ENCODE measurements at regions not wholly inside any gene's neighbourhood (a gene's known extent, or its start where the extent isn't known, plus 50 kb on each side); places are given as distances from the start of the nearest gene placed in this dataset.
"Not testable (repeated sequence)": the region's sequence is repeated elsewhere in the genome, so short reads cannot be mapped to it uniquely, and the experiment has no call there.

GRCh38 chrX:145393702-145394235, 146.5 kb downstream of the SPANXN1 start:
- no peak for DNase-seq

DNA sequence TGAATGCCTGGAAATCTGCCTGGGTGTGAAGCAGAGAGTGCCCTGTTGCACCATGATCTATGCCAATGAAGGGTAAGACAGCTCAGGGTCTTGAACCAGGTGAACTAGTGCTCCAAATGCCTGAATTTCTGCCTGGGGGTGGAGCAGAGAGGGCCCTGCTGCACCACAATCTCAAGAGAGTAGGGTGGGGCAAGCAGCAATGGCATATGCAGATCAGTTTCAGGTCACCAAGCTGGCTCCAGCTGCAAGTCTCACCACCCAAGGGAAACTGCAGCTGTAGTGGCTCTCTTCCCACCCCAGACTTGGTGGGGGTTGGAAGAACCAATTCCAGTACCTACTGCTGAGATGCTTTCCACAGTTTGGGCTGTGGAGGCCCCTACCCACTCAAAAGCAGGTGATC, 147.0 kb downstream of the SPANXN1 start:
- DNase-seq, result no peak

GRCh38 chrX:145396612-145397011, 149.3 kb downstream of the SPANXN1 start:
- no peak for DNase-seq

DNA sequence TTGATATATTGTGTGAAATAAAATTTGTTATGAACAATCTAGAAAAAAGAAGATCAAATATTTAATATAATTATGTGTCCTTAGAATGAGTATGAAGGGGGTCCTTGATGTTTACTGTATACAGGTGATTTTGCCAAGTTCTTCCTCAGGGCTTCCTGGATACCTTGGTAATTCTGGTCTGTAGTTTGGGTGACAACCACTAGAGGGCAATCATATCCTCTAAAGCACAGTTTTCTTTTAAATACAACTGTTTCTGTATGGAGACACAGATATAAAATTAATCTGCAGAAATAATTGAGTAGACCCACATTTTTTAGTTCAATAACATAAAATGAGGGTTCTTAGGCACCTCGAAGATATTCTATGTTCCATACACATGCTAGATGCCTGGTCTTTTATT, 157.7 kb downstream of the SPANXN1 start:
- DNase-seq, result no peak

- DNase-seq, result no peak
Observed at GRCh38 chrX:145410622-145411021, 163.3 kb downstream of the SPANXN1 start.

- DNase-seq, result not testable (repeated sequence)
Observed at GRCh38 chrX:145436211-145436610, 188.9 kb downstream of the SPANXN1 start.

- no peak for DNase-seq
Observed at GRCh38 chrX:145464650-145465049, 217.3 kb downstream of the SPANXN1 start.

- DNase-seq, result no peak
Observed at GRCh38 chrX:145475725-145476124, 228.4 kb downstream of the SPANXN1 start.

- no peak for DNase-seq
Observed at GRCh38 chrX:145484740-145485139, 237.4 kb downstream of the SPANXN1 start.

GRCh38 chrX:145502670-145503069, 255.4 kb downstream of the SPANXN1 start:
- no peak for DNase-seq

GRCh38 chrX:145506214-145506613, 258.9 kb downstream of the SPANXN1 start:
- no peak for DNase-seq

GRCh38 chrX:145524931-145525330, 277.6 kb downstream of the SPANXN1 start:
- DNase-seq, result no peak

DNA sequence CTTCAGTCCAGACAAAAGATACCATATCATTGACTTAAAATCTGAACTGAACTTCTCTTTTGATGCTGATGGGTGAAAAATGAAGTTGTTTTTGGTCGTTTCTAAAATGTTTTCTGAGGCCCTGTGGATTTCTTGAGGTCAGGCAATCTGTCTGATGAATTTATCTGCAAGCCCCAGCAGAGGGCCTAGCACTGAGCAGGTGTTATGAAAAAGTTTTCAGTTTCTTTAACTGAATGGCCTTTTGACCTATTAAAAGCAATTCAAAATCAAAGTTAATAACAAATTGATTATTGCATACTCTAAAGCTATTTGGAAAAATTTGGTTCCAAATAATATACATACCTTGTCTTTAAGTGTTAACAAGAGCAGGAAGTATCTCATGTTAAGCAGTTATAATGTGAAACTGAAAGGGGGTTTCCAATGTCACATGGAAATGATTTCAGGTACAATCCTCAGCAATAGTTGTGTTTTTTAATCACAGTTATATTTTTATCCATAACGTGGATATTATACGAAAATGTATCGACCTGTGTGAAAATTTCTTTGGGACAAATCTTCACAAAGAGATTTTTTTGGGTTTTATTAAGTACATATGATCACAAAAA, 285.0 kb downstream of the SPANXN1 start:
- no peak for DNase-seq

DNA sequence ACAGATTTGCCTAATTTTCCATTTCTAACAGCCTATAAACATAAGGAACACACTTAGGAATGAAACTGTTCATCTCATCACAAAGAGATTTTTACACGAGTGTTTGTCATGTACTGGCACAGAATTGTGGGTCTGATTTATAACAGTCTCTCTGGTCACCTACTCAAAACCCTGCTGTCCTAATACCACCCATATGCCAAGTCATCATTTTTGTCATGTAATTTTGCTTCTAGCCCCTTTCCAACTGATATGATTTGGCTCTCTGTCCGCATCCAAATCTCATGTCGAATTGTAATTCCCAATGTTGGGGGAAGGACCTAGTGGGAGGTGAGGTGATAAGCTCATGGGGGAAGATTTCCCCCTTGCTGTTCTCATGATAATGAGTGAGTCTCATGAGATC, 284.1 kb upstream of the SLITRK2 start:
- no peak for DNase-seq

- DNase-seq, result no peak
Observed at GRCh38 chrX:145549496-145549895, 268.1 kb upstream of the SLITRK2 start.

- no peak for DNase-seq
Observed at GRCh38 chrX:145552643-145553042, 265.0 kb upstream of the SLITRK2 start.

GRCh38 chrX:145553702-145554101, 263.9 kb upstream of the SLITRK2 start:
- DNase-seq, result no peak

DNA sequence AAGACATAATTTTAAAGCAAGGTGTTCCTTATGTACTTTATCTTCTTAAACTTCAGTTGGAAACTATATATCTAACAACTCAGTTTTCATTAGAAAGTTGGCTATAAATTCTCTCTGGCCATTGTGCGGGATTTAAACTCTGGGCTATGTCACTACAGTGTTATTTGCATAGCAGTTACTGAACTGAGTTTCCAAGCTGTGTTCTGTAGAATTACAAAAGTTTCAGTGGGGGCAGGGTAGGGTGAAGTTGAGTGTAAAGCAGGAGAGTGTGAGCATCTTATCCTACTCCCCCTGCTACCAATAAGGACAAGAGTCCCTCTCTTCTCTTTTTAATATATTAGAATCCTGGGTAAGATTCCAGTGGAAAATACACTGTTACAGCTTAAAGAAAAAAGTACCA, 254.5 kb upstream of the SLITRK2 start:
- no peak for DNase-seq

- DNase-seq, result no peak
Observed at GRCh38 chrX:145609951-145610511, 207.6 kb upstream of the SLITRK2 start.

DNA sequence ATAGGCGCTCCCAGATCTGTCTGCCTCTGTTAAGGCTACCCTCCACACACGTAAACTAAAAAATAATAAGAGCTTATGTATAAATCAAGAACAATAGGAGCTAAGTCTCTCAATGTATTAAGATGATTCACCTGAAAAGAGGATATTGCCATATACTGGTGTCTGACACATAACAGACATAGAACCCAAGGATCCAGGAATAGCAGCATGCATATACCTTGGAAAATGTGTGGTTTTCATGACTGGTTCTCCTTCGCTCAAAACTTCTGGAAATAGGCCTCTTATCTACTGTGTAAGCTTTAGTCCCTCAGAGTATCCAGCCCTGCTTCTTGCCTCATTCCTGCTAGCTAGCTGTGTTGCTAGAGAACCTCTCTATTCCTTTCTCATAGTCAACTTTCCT, 203.7 kb upstream of the SLITRK2 start:
- DNase-seq, result no peak

DNA sequence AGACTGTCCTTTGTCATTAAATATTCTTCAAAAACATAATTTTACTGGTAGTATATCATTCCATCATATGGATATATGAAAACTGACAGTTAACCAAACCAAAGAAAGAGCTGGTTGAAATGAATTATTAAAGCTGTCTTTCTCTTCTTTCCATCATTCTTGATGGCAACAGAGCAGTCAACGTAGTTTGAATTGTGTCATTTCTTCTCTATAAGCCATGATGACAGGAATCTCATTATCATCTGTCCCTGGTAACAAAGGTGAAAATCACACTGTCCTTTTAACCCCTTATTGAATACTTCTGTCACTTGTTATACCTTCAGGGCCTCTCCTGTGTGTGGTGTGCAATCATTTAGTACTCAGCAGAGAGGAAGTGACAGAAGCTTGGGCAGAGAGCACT, 197.0 kb upstream of the SLITRK2 start:
- no peak for DNase-seq

GRCh38 chrX:145623453-145623852, 194.2 kb upstream of the SLITRK2 start:
- no peak for DNase-seq

- DNase-seq, result no peak
Observed at GRCh38 chrX:145630081-145630480, 187.5 kb upstream of the SLITRK2 start.

DNA sequence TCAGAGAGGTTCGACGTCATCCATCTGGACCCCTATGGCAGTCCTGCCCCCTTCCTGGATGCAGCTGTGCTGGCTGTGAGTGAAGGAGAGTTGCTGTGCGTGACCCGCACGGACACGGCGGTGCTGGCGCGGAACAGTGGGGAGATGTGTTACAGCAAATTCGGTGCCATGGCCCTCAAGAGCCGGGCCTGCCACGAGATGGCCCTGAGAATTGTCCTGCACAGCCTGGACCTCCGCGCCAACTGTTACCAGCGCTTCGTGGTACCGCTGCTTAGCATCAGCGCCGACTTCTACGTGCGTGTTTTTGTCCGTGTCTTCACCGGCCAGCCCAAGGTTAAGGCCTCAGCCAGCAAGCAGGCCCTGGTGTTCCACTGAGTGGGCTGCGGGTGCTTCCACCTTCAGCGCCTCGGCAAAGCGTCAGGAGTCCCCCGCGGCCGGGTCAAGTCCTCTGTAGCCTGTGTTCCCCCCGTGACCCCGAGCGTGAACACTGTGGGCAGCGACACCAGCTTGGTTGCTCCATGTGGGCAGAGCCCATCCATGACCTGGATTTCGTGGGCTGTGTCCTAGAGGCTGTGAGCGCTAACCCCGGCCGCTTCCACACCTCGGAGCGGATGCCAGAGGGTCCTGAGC, 186.7 kb upstream of the SLITRK2 start:
- no peak for DNase-seq
